ENCODE measurements at regions not wholly inside any gene's neighbourhood (a gene's known extent, or its start where the extent isn't known, plus 50 kb on each side); places are given as distances from the start of the nearest gene placed in this dataset.

GRCh38 chr12:97026901-97027300, 119.8 kb downstream of the NEDD1 start:
- no peak for TF ChIP-seq POLR2A (IDR thresholded peaks at IDR 0.05)
- no peak for TF ChIP-seq CTCF (IDR thresholded peaks at IDR 0.05)
- TF ChIP-seq POLR2AphosphoS5 (IDR thresholded peaks at IDR 0.05): no peak

Data from prostate gland (tissue), 2 donors.